PC-9 (cell line): ENCODE measurements at regions not wholly inside any gene's neighbourhood (a gene's known extent, or its start where the extent isn't known, plus 50 kb on each side); places are given as distances from the start of the nearest gene placed in this dataset.
"Not testable (repeated sequence)": the region's sequence is repeated elsewhere in the genome, so short reads cannot be mapped to it uniquely, and the experiment has no call there.

Experiments
- CTCF ChIP-seq: fragments of 200-600 bp; sonication (generic); conservative IDR thresholded peaks from 2 replicates; pipeline ENCODE4 v1.6.1; 2017; ENCODE audit warnings: mixed run types, antibody characterized with exemption, mild to moderate bottlenecking, moderate library complexity
- EZH2 ChIP-seq: fragments of 200-600 bp; sonication (generic); IDR thresholded peaks from 2 replicates; pipeline ENCODE4 v1.8.0; 2017; ENCODE audit warnings: antibody characterized with exemption, low read depth

GRCh38 chr4:9532134-9532862 lies 88.1 kb downstream of the DEFB131A start:
- TF ChIP-seq CTCF, EZH2: not testable (repeated sequence)
